NCI-H2196 (cell line): ENCODE measurements at regions not wholly inside any gene's neighbourhood (a gene's known extent, or its start where the extent isn't known, plus 50 kb on each side); places are given as distances from the start of the nearest gene placed in this dataset.
"Not testable (repeated sequence)": the region's sequence is repeated elsewhere in the genome, so short reads cannot be mapped to it uniquely, and the experiment has no call there.

Source experiments
- DNase-seq: peaks from one replicate; lab custom pipeline; 2025; ENCODE audit not compliant: unreplicated experiment; lab: John Stamatoyannopoulos, UW

- no peak for DNase-seq
Observed at GRCh38 chr4:184907216-184907615, 81.4 kb upstream of the ACSL1 start.

GRCh38 chr4:184907810-184908209 lies 82.0 kb upstream of the ACSL1 start:
- no peak for DNase-seq

GRCh38 chr4:184911310-184911709 lies 85.5 kb upstream of the ACSL1 start:
- peak; percentile 1 for DNase-seq

- no peak for DNase-seq
Observed at GRCh38 chr4:184913356-184914143, 87.8 kb upstream of the ACSL1 start.

GRCh38 chr4:184918799-184919198 lies 93.0 kb upstream of the ACSL1 start:
- DNase-seq: not testable (repeated sequence)

- DNase-seq: no peak
Observed at GRCh38 chr4:184921456-184921855, 95.7 kb upstream of the ACSL1 start.

- no peak for DNase-seq
Observed at GRCh38 chr4:184922301-184922700, 96.0 kb upstream of the HELT start.

GRCh38 chr4:184924516-184924915 lies 93.8 kb upstream of the HELT start:
- DNase-seq: no peak

GRCh38 chr4:184929476-184929875 lies 88.8 kb upstream of the HELT start:
- no peak for DNase-seq

GRCh38 chr4:184930026-184930425 lies 88.3 kb upstream of the HELT start:
- no peak for DNase-seq

- DNase-seq: no peak
Observed at GRCh38 chr4:184932343-184932742, 85.9 kb upstream of the HELT start.

- DNase-seq: no peak
Observed at GRCh38 chr4:184933311-184933710, 85.0 kb upstream of the HELT start.

- DNase-seq: no peak
Observed at GRCh38 chr4:184934184-184934583, 84.1 kb upstream of the HELT start.

- no peak for DNase-seq
Observed at GRCh38 chr4:184934961-184935360, 83.3 kb upstream of the HELT start.

- DNase-seq: no peak
Observed at GRCh38 chr4:184936071-184936470, 82.2 kb upstream of the HELT start.

GRCh38 chr4:184937030-184937710 lies 81.1 kb upstream of the HELT start:
- no peak for DNase-seq

GRCh38 chr4:184937745-184938144 lies 80.5 kb upstream of the HELT start:
- DNase-seq: no peak

- no peak for DNase-seq
Observed at GRCh38 chr4:184938871-184939270, 79.4 kb upstream of the HELT start.

- no peak for DNase-seq
Observed at GRCh38 chr4:184939978-184940377, 78.3 kb upstream of the HELT start.

GRCh38 chr4:184940500-184940899 lies 77.8 kb upstream of the HELT start:
- DNase-seq: no peak

GRCh38 chr4:184941671-184942418 lies 76.4 kb upstream of the HELT start:
- DNase-seq: no peak
